PC-3 (cell line): ENCODE measurements at regions not wholly inside any gene's neighbourhood (a gene's known extent, or its start where the extent isn't known, plus 50 kb on each side); places are given as distances from the start of the nearest gene placed in this dataset.
A peak's percentile ranks its signal among the peaks of the same experiment; 100 is the strongest.

Experiments
- ATAC-seq: fragments of 200-7000 bp; cut with Tn5 transposase; 2 replicates; pipeline ENCODE4 v1.9.1; 2020; ENCODE audit warnings: mild to moderate bottlenecking, moderate library complexity
- BruUV-seq: library from RNA; stranded (reverse); fragments of 400-500 nt; replicated peaks from 2 replicates; lab custom pipeline; 2021; lab: Mats Ljungman, UMichigan
- CTCF ChIA-PET: fragments of 300-600 bp; sonication (Branson Sonifier 250); formaldehyde crosslinking; loops from one replicate; lab custom pipeline; 2022; ENCODE audit warnings: antibody characterized with exemption; lab: Charles Lee
- POLR2A ChIA-PET: fragments of 300-600 bp; sonication (Branson Sonifier 250); formaldehyde crosslinking; loops from one replicate; lab custom pipeline; 2022; ENCODE audit warnings: antibody characterized with exemption; ENCODE audit not compliant: unreplicated experiment; lab: Charles Lee
- DNase-seq: peaks from one replicate; pipeline ENCODE4 v3.0.0-alpha.2; 2015
- H2AFZ ChIP-seq: fragments of 300-600 bp; sonication (generic); 2 replicates; pipeline ENCODE4 v1.6.0; 2016; ENCODE audit warnings: antibody characterized with exemption, low read length
- H3F3A ChIP-seq: fragments of 300-600 bp; sonication (generic); one replicate; pipeline ENCODE4 v1.6.0; 2017; ENCODE audit warnings: antibody characterized with exemption, low read length, control low read depth, mild to moderate bottlenecking; ENCODE audit not compliant: unreplicated experiment
- H3K27ac ChIP-seq: fragments of 300-600 bp; sonication (generic); 2 replicates; pipeline ENCODE4 v1.5.1; 2016; ENCODE audit warnings: mild to moderate bottlenecking, low read length
- H3K27me3 ChIP-seq: fragments of 300-600 bp; sonication (generic); 2 replicates; pipeline ENCODE4 v1.6.1; 2016; ENCODE audit warnings: low read length, mixed read lengths
- H3K36me3 ChIP-seq: fragments of 300-600 bp; sonication (generic); 2 replicates; pipeline ENCODE4 v1.6.1; 2016; ENCODE audit warnings: low read depth, mixed run types, low read length, mixed read lengths
- H3K4me1 ChIP-seq: fragments of 300-600 bp; sonication (generic); 2 replicates; pipeline ENCODE4 v1.5.1; 2016; ENCODE audit warnings: low read length; ENCODE audit not compliant: insufficient read depth
- H3K4me2 ChIP-seq: fragments of 300-600 bp; sonication (generic); 2 replicates; pipeline ENCODE4 v1.6.0; 2016; ENCODE audit warnings: low read length
- H3K4me3 ChIP-seq: fragments of 300-600 bp; sonication (generic); 2 replicates; pipeline ENCODE4 v1.5.1; 2016; ENCODE audit warnings: mild to moderate bottlenecking, low read length, mixed read lengths
- H3K79me2 ChIP-seq: fragments of 300-600 bp; sonication (generic); 2 replicates; pipeline ENCODE4 v1.6.1; 2017; ENCODE audit warnings: low read length, mixed read lengths
- H3K9ac ChIP-seq: fragments of 300-600 bp; sonication (generic); 2 replicates; pipeline ENCODE4 v1.6.0; 2016; ENCODE audit warnings: mild to moderate bottlenecking, low read length
- H3K9me2 ChIP-seq: fragments of 300-600 bp; sonication (generic); replicated peaks from 2 replicates; pipeline ENCODE4 v1.6.1; 2016; ENCODE audit warnings: mixed run types, low read length, mixed read lengths
- H3K9me3 ChIP-seq: fragments of 300-600 bp; sonication (generic); 2 replicates; pipeline ENCODE4 v1.6.1; 2016; ENCODE audit warnings: low read length, mixed read lengths
- H4K20me1 ChIP-seq: fragments of 300-600 bp; sonication (generic); 2 replicates; pipeline ENCODE4 v1.6.1; 2016; ENCODE audit warnings: low read length, mixed read lengths
- EZH2 ChIP-seq: fragments of 300-600 bp; sonication (generic); IDR thresholded peaks from one replicate; pipeline ENCODE4 v1.6.1; 2017; ENCODE audit warnings: antibody characterized with exemption, mild to moderate bottlenecking, low read length; ENCODE audit not compliant: unreplicated experiment
- EZH2phosphoT487 ChIP-seq: fragments of 300-600 bp; sonication (generic); IDR thresholded peaks from 2 replicates; pipeline ENCODE4 v1.6.1; 2018; ENCODE audit warnings: mild to moderate bottlenecking, antibody characterized with exemption, low read length, borderline replicate concordance
- intact Hi-C: fragments of 100-400 bp; cut with micrococcal nuclease; formaldehyde crosslinking; loops from 2 replicates; pipeline ENCODE4 v1.9.0; 2023
- TF ChIP-seq, protein P1 (sequence below): fragments of 300-600 bp; sonication (generic); conservative IDR thresholded peaks from 2 replicates; pipeline ENCODE4 v1.5.1; 2017; ENCODE audit warnings: antibody characterized with exemption, low read depth, mild to moderate bottlenecking, low read length

DNA sequence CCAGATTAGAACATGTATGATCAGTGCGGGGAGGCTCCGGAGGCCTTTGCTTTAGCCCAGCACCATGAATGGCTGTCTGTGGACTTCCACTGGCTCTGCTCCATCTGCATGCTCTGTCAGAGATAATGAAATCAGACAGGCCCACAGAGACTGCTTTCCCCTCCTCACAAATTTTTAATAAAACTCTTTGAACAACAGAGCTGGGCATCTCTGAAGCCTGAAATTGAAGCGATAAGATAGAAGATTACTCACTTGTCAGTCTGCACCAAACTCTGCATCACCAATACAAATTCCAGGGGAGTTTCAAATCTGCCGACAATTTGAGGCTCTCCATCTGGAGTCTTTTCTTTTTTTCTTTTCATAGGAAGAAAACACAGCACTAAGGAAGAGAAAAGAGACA lies 110.0 kb downstream of the DYRK2 start:
- Histone ChIP-seq H3K79me2 (no peaks in the 10 kb centered on the region), H3K4me3 (no peak overlapping the region), H3F3A (no peaks in the 10 kb centered on the region), H4K20me1 (no peaks in the 10 kb centered on the region), H2AFZ (no peak overlapping the region), H3K4me1 (no peaks in the 10 kb centered on the region), H3K9ac (no peak overlapping the region), H3K9me2 (no peaks in the 10 kb centered on the region), H3K9me3 (no peaks in the 10 kb centered on the region), H3K27ac (no peak overlapping the region), H3K4me2 (no peak overlapping the region), H3K27me3 (no peaks in the 10 kb centered on the region), H3K36me3 (no peaks in the 10 kb centered on the region)
- DNase-seq = no peak
- no peak for TF ChIP-seq EZH2
- no peak for TF ChIP-seq EZH2phosphoT487
- TF ChIP-seq, protein P1, sequence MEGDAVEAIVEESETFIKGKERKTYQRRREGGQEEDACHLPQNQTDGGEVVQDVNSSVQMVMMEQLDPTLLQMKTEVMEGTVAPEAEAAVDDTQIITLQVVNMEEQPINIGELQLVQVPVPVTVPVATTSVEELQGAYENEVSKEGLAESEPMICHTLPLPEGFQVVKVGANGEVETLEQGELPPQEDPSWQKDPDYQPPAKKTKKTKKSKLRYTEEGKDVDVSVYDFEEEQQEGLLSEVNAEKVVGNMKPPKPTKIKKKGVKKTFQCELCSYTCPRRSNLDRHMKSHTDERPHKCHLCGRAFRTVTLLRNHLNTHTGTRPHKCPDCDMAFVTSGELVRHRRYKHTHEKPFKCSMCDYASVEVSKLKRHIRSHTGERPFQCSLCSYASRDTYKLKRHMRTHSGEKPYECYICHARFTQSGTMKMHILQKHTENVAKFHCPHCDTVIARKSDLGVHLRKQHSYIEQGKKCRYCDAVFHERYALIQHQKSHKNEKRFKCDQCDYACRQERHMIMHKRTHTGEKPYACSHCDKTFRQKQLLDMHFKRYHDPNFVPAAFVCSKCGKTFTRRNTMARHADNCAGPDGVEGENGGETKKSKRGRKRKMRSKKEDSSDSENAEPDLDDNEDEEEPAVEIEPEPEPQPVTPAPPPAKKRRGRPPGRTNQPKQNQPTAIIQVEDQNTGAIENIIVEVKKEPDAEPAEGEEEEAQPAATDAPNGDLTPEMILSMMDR = no peak
- no peak for ATAC-seq
- intact Hi-C loops = no loop called here
- CTCF ChIA-PET = no interaction called here
- BruUV-seq = no TSS peak
- POLR2A ChIA-PET = no interaction called here

DNA sequence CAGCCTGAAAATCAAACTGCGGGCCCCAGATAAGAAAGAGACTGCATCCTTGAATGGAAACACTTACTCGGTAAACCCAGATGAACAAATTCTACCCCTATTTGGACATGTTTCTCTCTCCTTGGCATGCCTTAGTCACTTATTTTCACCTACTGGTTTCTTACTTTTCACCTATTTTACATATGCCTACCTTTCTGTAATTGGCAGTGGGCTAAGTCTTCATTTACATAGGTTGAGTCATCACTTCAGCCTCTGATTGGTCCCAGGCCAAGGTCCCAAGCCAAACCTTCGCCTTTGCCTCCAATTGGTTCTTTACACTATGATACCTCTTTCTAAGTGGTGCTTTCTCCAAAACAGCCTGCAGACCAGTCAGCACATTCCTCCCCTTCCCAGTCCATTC lies 111.3 kb downstream of the DYRK2 start:
- Histone ChIP-seq H2AFZ (no peak overlapping the region), H3K4me2 (no peak overlapping the region), H4K20me1 (no peaks in the 10 kb centered on the region), H3K27ac (no peak overlapping the region), H3K4me1 (peaks cover 2% of the 10 kb centered on the region), H3K9ac (no peak overlapping the region), H3K9me3 (no peaks in the 10 kb centered on the region), H3K4me3 (no peak overlapping the region), H3K9me2 (no peaks in the 10 kb centered on the region), H3K36me3 (no peaks in the 10 kb centered on the region), H3K79me2 (no peaks in the 10 kb centered on the region), H3K27me3 (no peaks in the 10 kb centered on the region), H3F3A (no peaks in the 10 kb centered on the region)
- ATAC-seq = no peak; the same call in 1 of the 2 replicates
- TF ChIP-seq, protein P1 = no peak
- TF ChIP-seq EZH2phosphoT487 = no peak
- no peak for TF ChIP-seq EZH2
- ChIA-PET POLR2A (no interaction called here), CTCF (no interaction called here)
- BruUV-seq = no TSS peak
- peak; percentile 47 for DNase-seq
- intact Hi-C loops = no loop called here

DNA sequence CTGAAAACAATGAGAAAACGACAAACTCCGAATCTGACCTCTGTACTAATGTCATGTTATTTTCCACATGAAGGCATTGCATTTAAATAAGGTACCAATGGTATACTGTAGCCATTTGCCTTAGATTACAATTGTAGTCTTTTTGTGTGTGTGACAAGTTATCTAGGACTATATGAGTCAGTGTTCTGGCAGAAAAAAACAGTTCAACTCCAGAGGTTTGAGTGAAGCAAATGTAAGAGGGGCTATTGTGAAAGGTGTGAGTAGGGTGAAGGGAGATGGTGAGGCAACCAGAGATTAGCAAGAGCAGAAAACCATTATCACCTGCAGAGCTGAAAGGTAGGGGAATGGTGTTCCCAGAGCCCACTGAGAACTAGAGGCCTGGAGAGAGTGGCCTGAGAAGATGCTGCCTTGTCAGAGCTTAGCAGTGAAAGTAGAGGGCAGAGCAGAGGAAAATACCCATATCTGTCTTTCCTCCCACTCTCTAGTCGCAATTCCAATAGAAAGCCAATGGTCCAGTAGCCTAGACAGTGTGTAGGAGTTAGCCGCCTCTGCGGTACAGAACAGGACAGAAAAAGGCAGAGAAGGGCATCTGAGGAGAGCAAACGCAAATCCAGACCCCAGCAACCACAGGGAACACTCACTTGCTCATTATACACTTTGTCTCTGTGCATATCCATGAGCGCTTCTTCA lies 112.2 kb downstream of the DYRK2 start:
- Histone ChIP-seq H3K9ac (no peak overlapping the region), H3K4me1 (peaks cover 11% of the 10 kb centered on the region), H3K9me2 (no peaks in the 10 kb centered on the region), H3K4me2 (no peak overlapping the region), H3K4me3 (no peak overlapping the region), H4K20me1 (no peaks in the 10 kb centered on the region), H3K36me3 (no peaks in the 10 kb centered on the region), H3K9me3 (no peaks in the 10 kb centered on the region), H2AFZ (no peak overlapping the region), H3K27me3 (no peaks in the 10 kb centered on the region), H3K79me2 (no peaks in the 10 kb centered on the region), H3F3A (no peaks in the 10 kb centered on the region), H3K27ac (no peak overlapping the region)
- CTCF ChIA-PET = no interaction called here
- no peak for ATAC-seq
- BruUV-seq = no TSS peak
- intact Hi-C loops = no loop called here
- TF ChIP-seq EZH2phosphoT487 = no peak
- no peak for TF ChIP-seq EZH2
- TF ChIP-seq, protein P1 = no peak
- POLR2A ChIA-PET = no interaction called here
- no peak for DNase-seq
